Nephron (organoid): ENCODE measurements at regions not wholly inside any gene's neighbourhood (a gene's known extent, or its start where the extent isn't known, plus 50 kb on each side); places are given as distances from the start of the nearest gene placed in this dataset.

Experiments used
- H3K27ac Mint-ChIP-seq, 3 experiments: 2 replicates each; pipeline ENCODE4 v1.8.0; 2020; ENCODE audit warnings: mixed read lengths in 3 of 3, mild to moderate bottlenecking in 2 of 3, moderate library complexity in 1 of 3
- H3K27me3 Mint-ChIP-seq: 2 replicates; pipeline ENCODE4 v1.8.0; 2021; ENCODE audit warnings: low read depth, mild to moderate bottlenecking, moderate library complexity, mixed read lengths
- H3K36me3 Mint-ChIP-seq: 2 replicates; pipeline ENCODE4 v1.8.0; 2020; ENCODE audit warnings: low read depth, mixed read lengths
- H3K4me1 Mint-ChIP-seq: 2 replicates; pipeline ENCODE4 v1.8.0; 2020; ENCODE audit warnings: mixed read lengths
- H3K4me3 Mint-ChIP-seq, 3 experiments: 2 replicates each; pipeline ENCODE4 v1.8.0; 2020; ENCODE audit warnings: mild to moderate bottlenecking in 3 of 3, mixed read lengths in 3 of 3, moderate library complexity in 2 of 3
- H3K9me3 Mint-ChIP-seq: 2 replicates; pipeline ENCODE4 v1.8.0; 2020; ENCODE audit warnings: mixed read lengths
- TF ChIP-seq, protein P1 (sequence below), 3 experiments: fragments of 200-600 bp; sonication (generic); IDR thresholded peaks; one replicate each; pipeline ENCODE4 v1.5.0; 2021; ENCODE audit warnings: antibody characterized with exemption in 3 of 3; ENCODE audit not compliant: unreplicated experiment in 3 of 3

- Mint-ChIP-seq H3K27ac (no peak overlapping the region), H3K9me3 (peaks cover 2% of the 10 kb centered on the region), H3K4me3 (no peak overlapping the region), H3K4me1 (peaks cover 10% of the 10 kb centered on the region), H3K27me3 (no peaks in the 10 kb centered on the region), H3K36me3 (no peaks in the 10 kb centered on the region)
- TF ChIP-seq, protein P1, sequence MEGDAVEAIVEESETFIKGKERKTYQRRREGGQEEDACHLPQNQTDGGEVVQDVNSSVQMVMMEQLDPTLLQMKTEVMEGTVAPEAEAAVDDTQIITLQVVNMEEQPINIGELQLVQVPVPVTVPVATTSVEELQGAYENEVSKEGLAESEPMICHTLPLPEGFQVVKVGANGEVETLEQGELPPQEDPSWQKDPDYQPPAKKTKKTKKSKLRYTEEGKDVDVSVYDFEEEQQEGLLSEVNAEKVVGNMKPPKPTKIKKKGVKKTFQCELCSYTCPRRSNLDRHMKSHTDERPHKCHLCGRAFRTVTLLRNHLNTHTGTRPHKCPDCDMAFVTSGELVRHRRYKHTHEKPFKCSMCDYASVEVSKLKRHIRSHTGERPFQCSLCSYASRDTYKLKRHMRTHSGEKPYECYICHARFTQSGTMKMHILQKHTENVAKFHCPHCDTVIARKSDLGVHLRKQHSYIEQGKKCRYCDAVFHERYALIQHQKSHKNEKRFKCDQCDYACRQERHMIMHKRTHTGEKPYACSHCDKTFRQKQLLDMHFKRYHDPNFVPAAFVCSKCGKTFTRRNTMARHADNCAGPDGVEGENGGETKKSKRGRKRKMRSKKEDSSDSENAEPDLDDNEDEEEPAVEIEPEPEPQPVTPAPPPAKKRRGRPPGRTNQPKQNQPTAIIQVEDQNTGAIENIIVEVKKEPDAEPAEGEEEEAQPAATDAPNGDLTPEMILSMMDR (IDR thresholded peaks at IDR 0.05; ENCODE audit: unreplicated experiment in 3 of 3): no peak
Observed at GRCh38 chr6:56382416-56382940, 135.1 kb upstream of the COL21A1 start.

DNA sequence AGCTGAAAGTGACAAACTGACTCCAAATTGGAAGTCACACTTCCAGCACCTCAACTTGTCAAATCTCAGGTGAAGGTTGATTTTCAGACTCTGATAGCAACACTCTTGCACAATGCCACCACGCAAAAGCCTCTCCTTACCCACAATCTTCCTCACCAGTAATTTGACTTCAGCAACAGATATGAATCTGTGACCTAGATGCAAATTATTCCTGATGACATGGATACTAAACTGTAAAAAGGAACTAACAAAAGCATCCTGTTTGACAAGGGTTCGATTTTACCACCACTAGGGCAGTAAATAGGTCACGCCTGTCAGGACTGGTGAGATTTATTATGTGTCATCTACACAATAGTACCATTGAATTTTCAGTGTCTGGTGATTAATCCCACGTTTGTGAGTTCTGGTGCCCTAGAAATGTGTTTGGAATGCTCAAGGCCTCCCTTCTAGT is 134.4 kb upstream of the COL21A1 start:
- H3K27me3 Mint-ChIP-seq: no peaks in the 10 kb centered on the region
- peaks cover 10% of the 10 kb centered on the region for H3K4me1 Mint-ChIP-seq
- H3K4me3 Mint-ChIP-seq: no peak overlapping the region
- TF ChIP-seq, protein P1 (IDR thresholded peaks at IDR 0.05; ENCODE audit: unreplicated experiment in 3 of 3): no peak
- H3K27ac Mint-ChIP-seq: no peak overlapping the region
- H3K9me3 Mint-ChIP-seq: peaks cover 2% of the 10 kb centered on the region
- H3K36me3 Mint-ChIP-seq: no peaks in the 10 kb centered on the region

GRCh38 chr6:56380476-56380875 is 133.1 kb upstream of the COL21A1 start:
- TF ChIP-seq, protein P1 (IDR thresholded peaks at IDR 0.05; ENCODE audit: unreplicated experiment in 3 of 3): no peak
- peaks cover 23% of the 10 kb centered on the region for H3K4me1 Mint-ChIP-seq
- no peak overlapping the region for H3K4me3 Mint-ChIP-seq
- peaks cover 2% of the 10 kb centered on the region for H3K9me3 Mint-ChIP-seq
- no peaks in the 10 kb centered on the region for H3K36me3 Mint-ChIP-seq
- H3K27ac Mint-ChIP-seq: no peak overlapping the region
- no peaks in the 10 kb centered on the region for H3K27me3 Mint-ChIP-seq

DNA sequence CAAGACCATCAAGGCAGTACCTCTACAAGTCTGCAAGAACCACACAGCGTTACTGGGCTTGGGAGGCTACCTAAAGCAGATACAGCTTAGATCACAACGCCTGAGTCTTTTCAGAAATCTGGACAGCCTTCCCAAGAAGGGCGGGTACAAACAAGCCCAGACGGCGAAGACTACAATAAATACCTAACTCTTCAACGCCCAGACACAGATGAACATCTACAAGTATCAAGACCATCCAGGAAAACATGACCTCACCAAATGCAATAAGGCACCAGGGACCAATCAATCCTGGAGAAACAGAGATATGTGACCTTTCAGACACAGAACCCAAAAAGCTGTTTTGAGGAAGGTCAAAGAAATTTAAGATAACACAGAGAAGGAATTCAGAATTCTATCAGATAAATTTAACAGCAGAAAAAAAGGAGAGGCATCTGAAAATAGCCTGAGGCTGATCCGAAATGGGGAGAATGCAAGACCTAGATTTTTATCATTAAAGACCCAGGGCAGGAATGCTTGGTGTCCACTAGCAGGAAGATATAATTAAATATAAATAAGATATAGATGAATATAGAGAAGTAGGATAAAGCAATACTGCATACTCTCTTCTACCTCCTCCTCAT is 131.7 kb upstream of the COL21A1 start:
- H3K9me3 Mint-ChIP-seq: no peaks in the 10 kb centered on the region
- no peak overlapping the region for H3K4me3 Mint-ChIP-seq
- H3K27me3 Mint-ChIP-seq: no peaks in the 10 kb centered on the region
- peaks cover 32% of the 10 kb centered on the region for H3K4me1 Mint-ChIP-seq
- H3K36me3 Mint-ChIP-seq: no peaks in the 10 kb centered on the region
- TF ChIP-seq, protein P1 (IDR thresholded peaks at IDR 0.05; ENCODE audit: unreplicated experiment in 3 of 3): no peak
- peak overlapping the region in 2 of 3 experiments; percentile 3 to 20 for H3K27ac Mint-ChIP-seq

- H3K9me3 Mint-ChIP-seq: no peaks in the 10 kb centered on the region
- TF ChIP-seq, protein P1 (IDR thresholded peaks at IDR 0.05; ENCODE audit: unreplicated experiment in 3 of 3): no peak
- H3K4me3 Mint-ChIP-seq: no peak overlapping the region
- H3K36me3 Mint-ChIP-seq: no peaks in the 10 kb centered on the region
- peaks cover 36% of the 10 kb centered on the region for H3K4me1 Mint-ChIP-seq
- peak overlapping the region in 1 of 3 experiments; percentile 3 for H3K27ac Mint-ChIP-seq
- H3K27me3 Mint-ChIP-seq: no peaks in the 10 kb centered on the region
Observed at GRCh38 chr6:56378507-56378906, 131.1 kb upstream of the COL21A1 start.

- Mint-ChIP-seq H3K4me1 (peaks cover 42% of the 10 kb centered on the region), H3K27ac (no peak overlapping the region), H3K9me3 (no peaks in the 10 kb centered on the region), H3K4me3 (no peak overlapping the region), H3K36me3 (no peaks in the 10 kb centered on the region), H3K27me3 (no peaks in the 10 kb centered on the region)
- TF ChIP-seq, protein P1 (IDR thresholded peaks at IDR 0.05; ENCODE audit: unreplicated experiment in 3 of 3): no peak
Observed at GRCh38 chr6:56377295-56377694, 129.9 kb upstream of the COL21A1 start.
